Non-pigmented ciliary epithelial cell (primary cell): ENCODE measurements at regions not wholly inside any gene's neighbourhood (a gene's known extent, or its start where the extent isn't known, plus 50 kb on each side); places are given as distances from the start of the nearest gene placed in this dataset.

Experiments used
- DNase-seq: peaks from one replicate; pipeline ENCODE4 v3.0.0-alpha.2; 2010; ENCODE audit warnings: low read depth

DNA sequence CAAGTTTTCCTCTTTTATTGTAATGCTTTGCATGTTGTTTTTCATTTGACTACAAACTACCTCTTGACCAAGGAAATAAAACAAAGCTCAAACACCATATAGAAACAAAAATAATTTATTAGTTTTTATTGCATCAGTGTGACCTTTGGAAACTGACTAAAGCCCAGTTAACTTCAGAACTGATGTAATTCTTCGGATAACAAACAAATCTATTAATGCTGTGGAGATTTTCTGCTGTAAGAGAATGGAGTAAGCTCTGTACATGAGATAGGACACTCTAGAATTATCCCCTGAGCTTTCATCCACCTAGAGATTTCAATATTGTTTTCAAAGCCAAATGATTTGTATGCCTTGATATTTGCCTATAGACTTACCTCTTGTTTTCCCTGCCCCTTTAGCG is 154.0 kb upstream of the KCNK2 start:
- DNase-seq: no peak

DNA sequence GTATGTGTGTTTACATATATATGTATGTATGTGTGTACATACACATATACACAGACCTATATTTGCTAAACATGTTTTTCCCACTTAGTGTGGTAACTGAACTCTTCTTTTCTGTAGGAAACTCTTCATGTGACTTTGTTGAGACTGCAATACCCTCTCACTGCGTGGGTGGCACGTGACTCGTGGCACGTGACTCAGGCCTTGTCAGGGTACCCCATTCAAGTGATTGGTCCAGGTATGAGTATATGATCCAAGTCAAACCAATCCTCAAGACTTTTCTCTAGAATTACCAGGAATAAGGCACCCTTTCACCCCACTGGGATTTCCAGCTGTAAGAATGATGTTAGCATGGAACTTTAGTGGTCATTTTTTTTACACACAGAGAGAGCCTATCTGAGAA is 149.2 kb upstream of the KCNK2 start:
- no peak for DNase-seq

DNA sequence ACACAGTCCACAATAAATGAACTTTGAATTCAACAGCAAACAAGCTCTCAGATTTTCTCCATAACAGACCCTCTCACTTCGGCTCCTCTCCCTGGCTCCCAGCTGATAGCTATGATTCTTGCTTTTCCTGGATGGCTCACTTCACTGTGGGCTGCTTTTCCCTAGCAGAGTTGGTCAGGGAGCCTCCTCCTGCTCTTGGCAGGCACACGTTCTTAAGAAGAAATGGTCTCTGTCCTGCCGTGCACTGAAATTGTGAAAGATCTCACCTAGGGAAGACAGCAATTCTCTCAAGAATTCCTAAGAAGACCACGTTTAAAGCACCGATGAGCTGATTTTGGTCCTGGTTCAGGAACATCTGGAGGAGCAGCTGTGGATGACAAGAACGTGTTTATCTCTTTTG is 148.5 kb upstream of the KCNK2 start:
- no peak for DNase-seq

DNA sequence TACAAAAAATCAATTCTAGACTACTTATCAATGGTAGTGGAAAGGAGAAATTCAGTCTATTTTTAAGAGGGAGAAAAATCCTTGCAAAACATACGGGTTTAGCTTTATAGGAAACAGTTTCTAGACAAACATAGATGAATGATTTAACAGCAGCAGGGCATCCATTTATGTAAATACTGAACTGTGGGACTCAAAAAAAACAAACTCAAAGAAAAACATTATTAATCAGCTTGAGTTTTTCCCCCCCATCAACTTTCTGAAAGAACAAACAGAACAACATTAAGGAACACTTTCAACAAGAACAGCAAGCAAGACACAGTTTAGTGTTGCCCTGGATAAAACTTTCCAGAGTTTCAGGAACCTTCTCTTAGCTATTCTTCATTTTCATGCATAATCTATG is 147.3 kb upstream of the KCNK2 start:
- DNase-seq: no peak

DNA sequence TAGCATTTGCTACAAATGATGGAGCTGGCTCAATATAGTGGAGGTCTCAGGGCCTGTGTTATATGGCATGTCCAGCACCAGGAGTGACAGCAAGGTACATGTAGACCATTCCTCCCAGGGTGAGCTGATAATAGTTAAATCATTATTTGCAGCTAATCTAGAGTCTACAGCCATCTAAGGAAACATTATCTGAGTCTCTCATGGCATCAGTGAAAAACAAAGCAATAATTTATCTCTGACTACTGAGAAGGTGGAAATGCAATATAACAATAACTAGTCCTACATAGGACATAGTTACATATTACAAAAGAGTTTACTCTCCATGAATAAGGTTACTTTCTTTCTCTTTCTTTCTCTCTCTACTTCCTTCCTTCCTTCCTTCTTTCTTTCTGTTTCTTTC is 143.4 kb upstream of the KCNK2 start:
- DNase-seq: no peak

DNA sequence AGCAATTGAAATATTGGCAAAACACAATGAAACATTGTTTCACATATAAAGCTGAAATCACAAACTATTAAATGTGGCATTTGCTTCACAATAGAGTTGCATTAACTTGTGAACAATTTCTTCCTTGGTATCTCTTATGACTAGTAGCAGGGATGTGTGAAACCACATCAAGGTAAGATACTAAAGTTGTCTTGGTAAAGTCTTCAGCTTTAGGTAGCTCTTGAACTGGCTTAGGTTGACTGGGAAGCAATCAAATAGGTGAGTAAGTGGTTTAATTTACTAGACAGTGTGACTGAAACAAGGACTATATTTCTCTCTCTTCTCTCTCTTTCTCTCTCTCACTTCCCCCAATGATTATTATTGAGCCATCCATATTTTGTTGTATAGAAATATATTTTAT is 141.5 kb upstream of the KCNK2 start:
- DNase-seq: no peak

DNA sequence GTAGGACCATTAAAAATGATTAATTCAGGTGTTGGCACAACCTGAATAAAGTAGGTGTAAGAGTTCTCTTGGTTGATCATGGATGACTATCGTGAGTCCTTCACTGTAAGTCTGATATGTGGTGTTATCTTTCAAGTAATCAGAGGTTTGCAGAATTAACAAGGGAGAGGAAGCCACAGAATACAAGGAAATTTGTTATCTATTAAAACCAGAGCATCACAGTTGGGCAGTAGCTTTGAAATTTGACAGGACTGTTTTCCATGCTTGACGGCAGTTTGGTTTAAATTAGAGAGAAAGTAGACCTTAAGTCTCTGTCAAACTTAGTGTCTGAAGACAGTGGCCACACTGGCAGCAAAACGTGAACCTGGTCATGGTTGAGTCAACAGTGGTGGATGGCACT is 139.5 kb upstream of the KCNK2 start:
- DNase-seq: no peak

DNA sequence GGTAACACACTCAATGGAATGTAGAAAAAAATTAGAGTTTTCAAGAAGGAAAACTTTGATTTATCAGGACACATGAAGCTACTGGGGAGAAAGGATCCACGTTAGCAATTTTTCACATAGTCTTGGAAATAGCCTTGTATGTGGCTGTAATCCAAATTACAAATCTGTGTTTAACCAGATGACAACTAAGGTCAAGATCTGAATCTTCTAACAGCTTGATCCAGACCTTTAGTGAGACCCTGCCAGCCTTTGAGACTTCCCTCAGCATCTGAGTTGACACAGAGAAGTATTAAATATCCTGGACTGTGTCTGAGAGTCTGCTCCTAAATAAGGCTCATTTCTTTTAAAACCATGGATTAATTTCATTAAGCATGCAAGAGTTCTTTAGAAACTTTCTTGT is 135.9 kb upstream of the KCNK2 start:
- no peak for DNase-seq

DNA sequence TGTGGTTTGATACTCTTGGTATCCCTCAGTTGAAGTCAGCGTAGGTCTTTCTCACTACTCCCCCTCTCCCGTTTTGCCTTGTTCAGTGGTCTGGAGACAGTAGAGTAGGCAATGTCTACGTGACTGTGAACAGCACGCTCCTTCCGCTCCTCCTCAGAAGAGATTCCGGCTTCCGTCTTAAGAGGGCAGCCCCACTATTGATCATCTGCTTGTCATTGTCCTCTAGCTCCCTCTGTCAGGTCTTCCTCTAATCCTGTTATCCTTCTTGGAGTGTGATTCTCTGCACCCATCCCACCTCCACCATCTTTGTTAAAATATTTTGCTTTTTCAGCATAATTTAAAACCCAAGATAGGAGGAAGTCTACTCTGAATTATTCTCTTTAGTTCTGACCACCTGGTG is 129.9 kb upstream of the KCNK2 start:
- no peak for DNase-seq

DNA sequence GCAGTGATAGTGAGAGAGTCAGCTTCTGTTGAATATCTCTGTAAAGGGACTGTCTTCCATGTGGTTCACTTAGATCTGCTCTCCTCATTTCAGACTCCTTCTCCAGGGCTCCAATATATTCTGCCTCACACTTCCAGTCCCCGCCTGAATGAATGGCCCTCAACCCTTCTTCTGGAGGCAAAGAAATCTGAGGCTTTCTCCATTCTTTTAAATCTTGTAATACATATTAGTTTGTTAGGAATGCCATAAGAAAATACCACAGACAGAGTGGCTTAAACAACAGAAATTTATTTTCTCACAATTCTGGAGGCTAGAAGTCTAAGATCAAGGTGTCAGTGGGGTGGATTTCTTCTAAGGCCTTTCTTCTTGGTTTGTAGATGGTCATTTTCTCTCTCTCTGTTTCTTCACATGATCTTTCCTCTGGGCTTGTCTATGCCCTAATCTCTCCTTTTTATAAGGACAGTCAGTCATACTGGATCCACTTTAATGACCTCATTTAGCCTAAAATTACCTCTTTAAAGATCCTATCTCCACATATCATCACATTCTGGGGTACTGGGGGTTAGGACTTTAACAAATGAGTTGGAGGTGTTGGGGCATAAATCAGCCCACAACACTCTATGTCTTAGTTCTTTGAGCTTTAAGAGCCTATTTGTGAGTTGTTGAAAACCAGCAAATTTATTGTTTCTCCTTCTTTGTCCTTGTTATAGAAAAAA is 128.5 kb upstream of the KCNK2 start:
- no peak for DNase-seq

DNA sequence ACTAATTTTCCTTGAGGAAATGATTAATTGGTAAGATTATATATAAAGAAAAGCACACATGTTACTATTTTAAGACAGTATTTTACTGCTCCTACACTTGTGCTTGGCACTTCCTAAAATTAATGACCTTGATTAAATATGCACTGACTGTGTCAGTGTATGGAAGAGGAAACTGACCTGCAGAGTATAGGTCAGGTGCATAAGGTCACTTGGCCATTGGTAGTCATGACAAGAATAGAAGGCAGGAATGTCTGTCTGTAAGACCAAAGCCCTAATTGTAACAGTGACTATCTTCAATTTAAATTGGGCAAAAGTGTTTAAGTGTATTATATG is 128.0 kb upstream of the KCNK2 start:
- no peak for DNase-seq

DNA sequence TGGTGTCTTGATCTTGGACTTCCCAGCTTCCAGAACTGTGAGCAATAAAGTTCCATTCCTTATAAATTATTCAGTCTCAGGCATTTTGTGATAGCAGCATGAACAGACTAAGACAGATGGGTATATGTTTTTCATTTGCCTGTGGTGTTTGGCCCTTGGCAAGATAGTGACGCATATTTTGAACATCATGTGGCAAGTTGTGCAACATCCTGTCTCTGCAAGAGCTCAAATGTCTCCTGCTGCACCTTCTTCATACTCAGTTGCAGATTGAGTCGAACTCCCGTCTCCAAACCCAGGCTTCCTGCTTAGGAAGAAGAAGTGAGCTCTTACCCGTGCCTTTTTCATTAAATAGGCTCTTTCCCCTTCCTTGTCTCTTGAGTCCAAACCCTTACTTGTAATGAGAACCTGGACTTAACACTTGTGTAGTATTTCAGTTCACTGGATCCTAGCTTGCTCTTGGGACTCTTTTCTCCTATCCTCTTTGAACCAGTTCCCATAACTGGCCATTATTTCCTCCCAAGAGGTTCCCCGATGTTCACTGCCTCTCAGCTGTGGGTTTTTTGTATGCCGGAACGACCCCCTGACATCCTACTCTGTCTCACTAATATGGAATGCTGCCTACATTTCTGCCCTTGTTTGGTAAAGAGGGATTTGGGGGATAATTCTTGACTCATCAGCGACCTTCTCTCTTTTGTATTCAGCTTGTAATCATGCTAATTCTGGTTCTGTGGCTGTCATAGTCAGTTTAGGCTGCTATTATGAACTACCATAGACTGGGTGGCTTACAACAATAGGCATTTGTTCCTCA is 125.0 kb upstream of the KCNK2 start:
- DNase-seq: peak; percentile 98

DNA sequence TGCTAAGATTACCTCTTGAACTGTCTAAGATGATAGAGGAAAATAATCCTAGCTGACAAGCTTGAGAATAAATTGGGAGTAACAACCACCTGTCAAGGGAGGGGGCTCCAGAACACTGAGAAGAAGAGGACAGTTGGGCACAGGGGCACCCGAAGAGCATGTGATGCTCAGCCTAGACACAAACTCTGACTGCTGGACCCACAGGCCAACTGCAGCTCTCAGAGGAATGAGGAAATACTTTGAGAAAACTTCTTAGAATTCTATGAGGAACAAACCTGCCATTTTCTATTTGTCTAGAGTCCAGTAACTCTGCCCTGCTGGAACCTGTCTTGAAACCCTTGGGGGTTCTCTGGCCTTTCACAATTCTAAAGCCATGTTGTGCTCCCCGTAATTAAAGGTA is 124.1 kb upstream of the KCNK2 start:
- no peak for DNase-seq

DNA sequence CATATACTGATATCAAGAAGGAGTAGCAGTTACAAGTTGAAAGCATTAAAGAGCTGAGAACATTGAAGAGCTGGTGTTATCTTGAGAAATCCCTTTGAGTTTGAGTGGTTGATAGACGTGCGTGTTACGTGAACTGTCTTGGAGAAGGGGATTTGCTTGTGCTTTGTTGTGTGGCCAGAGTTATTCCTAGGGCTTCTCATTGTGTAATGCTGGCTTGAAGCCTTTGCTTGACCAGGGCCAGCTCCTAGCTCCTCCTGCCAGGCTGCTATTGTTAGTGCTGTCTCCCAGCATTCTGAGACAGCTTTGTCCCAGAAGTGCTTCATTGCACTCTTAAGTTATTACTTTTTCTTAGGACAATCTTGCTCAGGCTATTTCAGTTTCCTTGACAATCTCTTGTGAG is 116.2 kb upstream of the KCNK2 start:
- no peak for DNase-seq

DNA sequence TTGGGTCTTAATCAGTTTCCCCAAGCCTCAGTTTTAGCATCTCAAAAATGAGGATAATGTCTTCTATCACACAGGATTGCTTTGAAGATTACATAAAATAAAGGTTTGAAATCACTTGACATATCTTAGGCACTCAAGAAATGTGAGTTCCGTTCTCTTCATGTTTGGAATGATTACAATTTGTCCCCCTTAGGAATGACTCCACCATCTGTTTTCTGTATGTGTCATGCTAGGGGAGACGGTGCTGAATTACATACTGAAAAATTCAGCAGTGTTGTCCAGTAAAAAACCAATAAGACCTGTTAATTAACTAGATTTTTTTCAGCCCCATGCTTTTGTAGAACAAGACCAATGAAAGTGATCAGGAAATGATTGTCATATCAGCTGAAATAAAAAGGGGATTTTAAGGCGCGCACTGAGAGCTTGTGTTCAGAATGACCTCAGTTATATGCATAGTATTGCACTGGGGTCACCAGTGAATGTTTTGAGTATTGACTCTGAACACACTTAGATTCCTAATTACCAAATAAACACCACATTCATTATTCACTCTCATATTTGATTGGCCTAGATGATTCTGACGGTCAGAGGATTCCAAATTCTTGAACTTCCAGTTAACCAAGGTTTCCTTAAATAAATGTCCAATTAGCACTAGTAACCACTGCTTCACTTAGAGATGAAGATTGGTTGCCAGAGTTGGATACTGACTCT is 114.5 kb upstream of the KCNK2 start:
- DNase-seq: no peak

DNA sequence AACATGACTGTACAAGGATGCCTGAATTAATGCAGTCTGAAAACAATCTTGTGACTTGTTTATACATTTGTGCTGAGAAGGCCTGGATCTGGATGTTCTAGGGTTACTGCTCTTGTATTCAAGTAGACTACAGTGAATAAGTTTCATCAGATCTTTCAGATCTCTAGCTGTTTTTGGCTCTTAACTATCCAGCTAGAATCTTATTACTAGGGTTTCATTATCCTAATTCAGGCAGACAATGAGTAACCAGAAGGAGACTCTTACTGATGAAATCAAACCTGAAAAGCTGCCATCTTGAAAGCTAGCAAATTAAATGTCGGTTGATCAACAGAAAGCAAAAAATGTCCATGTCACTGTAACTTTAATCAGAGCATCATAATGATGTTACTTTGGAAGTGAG is 112.5 kb upstream of the KCNK2 start:
- DNase-seq: no peak

DNA sequence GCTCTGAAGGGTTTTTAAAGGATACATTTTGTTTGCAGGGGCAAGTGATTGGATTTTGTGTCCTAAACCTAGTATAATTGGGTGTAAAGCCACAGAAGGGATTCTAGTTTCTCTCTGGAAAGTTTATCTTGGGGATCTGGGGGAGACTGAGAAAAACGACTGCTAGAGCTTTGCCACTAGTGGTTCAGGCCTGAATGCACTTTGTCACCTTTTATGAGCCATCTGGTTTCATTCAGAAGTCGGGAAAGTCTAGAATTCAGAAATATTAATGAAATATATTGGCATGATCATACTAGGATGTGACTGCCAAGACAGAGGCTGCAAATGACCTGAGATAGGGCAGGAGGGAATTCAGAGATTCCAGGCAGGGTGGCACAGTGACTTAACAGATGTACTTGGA is 111.5 kb upstream of the KCNK2 start:
- no peak for DNase-seq

DNA sequence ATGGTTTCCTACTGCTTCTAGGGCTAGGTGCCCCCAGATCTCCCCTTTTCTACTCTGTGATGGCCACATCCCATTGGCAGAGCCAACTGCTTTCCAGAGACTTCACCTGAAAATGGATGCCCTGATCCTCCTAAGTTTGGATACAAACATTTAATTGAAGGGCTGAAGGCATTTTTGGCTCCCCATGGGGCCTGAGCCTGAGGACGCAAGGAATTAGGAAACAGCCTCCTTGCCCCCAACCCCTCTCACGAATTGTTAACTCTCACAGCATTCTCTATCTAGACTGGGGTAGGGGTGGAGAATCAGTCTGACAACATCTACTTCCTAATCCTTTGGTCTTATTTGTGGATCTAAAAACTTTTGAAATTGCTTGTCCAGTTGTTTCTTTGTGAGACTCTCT is 108.5 kb upstream of the KCNK2 start:
- DNase-seq: no peak

DNA sequence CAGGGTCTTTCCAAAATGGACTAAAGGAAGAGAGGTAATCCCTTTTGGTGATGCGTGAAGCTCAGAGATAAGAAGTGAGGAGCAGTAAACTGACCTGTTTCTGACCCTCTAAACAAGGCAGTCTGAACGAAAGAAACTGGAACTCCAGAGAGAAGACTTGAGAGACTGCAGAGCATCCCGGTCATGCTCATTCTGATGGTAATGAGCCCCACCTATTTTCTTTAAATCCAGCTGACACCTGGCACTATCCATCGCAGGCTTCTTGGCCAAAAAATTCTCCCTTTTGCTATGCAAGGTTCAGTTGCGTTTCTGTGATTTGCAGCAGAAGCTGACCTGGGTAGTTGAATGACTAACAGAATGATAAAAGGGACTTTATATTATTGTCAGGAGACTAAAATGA is 105.9 kb upstream of the KCNK2 start:
- DNase-seq: no peak

DNA sequence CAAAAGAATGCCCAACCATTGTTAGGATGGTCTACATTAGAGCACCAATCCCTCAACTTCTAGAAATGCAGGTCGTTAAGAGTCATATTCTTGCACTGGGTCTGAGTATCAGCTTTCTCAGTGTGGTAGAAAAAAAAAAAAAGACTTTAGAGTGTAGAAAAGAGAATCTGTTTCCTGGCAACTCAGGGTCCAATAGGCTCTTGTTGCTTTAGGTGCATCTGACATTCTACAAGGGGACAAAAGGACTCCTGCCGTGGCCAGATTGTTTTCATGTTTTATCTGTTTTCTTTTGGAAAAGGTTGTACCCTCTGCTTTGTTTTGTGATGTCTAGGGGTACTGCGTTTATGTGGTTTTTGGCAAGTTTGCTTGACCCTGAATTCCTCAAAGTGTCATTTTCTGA is 105.4 kb upstream of the KCNK2 start:
- no peak for DNase-seq

DNA sequence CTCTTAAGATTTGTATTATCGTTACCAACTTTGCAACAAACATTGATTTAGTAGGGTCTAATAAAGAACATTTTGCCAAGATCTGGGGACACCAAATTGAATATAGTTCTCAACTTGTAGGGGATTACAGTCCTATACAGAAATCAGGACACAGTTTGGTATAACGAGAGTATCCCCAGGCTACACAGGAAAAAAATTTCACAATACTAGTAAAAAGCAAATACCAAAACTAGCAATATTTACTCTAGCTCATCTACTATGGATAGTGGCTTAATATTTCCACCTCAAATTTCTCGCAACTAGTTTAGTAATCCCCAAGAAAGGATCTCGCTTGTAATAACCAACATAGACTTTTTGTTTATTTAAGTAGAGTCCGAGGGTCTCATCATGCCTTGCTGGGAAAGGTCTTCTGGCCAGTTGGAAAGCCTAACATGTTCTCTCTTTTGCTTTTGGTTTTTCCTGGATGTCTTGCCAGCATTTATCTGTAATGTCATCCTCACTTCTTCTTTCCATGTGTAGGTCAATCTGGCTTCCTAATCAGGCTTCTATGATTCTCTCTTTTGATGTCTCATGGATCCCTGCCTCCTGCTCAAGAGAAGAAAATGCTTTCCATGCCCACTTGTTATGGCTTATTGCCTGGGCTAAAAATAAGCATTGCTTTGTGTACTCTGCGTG is 104.7 kb upstream of the KCNK2 start:
- DNase-seq: no peak

DNA sequence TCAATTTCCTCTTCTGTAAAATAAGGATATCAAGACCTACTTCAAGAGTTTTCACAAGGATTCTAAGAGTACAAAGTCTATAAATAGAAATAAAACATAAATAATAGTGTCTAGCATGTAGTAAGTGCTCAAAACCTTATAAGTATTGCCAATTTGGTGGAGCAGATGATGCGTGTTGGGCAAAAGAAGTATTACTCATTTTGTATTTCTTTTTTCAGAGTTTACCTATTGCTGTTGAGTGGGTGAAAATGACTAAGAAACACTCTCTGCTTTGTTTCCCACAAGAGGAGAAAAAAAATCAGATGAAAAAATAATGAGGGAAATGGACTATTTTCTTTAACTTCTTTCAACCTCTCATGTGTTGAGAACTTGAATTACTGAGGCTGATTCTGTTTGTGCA is 103.3 kb upstream of the KCNK2 start:
- no peak for DNase-seq

DNA sequence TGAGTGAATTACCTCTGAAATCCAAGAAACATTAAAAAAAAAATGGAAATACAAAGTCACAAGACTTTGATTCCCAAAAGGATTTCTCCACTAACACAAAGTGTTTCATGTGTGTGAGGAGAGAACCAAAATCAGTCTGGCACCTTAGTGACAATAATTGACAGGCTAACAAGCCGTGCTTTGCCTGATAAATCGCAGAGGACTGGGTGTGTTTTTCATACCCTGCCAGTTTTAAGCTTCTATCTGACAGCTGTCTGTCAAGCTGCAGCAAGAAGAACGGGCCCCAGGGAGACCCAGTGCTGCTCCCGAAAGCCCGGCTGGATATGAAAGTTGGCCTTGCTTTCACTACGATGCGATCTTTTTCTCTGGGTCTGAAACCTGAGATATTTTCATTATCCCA is 101.6 kb upstream of the KCNK2 start:
- DNase-seq: no peak
